ENCODE measurements at regions not wholly inside any gene's neighbourhood (a gene's known extent, or its start where the extent isn't known, plus 50 kb on each side); places are given as distances from the start of the nearest gene placed in this dataset.
A peak's percentile ranks its signal among the peaks of the same experiment; 100 is the strongest.

DNA sequence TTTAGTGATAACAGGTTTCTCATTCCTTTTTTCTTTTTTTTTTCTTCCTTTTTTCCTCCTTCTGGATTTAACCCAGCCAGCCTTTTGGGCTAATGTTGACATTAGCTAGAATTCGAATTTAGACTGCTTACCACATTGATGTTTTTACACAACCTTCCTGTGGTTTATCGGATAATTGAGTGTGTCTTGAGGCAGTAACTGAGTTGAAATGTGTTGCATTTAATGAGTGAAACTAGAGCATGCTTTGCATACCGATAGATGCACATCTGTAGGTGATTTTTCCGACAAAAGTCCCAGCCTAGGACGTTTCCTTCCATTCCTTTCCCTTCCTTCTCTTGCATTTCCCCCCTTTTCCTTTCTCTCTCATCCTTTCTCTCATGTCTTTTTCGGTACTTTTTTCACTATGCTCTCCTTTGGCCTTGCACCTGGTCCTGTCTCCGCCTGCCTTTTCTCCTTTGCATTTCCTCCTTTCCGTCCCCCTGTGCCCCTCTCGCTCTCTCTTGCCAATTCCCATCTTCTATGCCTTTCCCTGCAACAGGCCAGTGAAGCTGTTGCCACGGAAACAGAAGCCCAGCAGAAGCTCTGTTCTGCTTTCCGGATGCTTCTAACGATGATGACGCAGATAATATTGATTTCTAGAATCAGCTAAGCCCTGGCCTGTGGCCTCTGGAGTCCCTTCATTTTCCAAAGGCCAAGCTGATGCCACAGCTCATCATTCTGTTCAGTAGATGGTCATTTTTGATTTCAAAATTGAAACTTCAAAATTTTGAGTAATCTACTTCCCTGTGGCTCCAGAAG, 76.1 kb downstream of the SLC25A47 start:
- no peak for DNase-seq

DNA sequence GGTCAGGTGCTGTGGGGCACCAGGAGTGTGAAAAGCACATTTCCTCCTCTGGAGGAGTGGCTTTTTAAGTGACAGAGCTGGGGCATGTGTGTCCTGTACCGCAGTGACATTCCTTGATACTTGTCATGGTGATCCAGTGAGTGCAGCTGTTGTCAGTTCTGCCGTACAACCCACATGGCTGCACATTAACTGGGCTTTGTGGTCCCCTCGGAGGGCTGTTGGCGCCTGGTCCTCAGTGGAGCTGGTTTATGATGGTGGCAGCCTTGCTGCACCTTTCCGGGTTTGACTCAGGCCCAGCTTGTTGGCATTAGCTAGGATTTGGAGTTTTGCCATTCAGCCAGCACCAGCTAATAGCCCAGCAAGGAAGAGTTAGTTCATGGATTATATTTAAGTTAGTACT, 77.0 kb downstream of the SLC25A47 start:
- DNase-seq: peak; percentile 17 to 59

DNA sequence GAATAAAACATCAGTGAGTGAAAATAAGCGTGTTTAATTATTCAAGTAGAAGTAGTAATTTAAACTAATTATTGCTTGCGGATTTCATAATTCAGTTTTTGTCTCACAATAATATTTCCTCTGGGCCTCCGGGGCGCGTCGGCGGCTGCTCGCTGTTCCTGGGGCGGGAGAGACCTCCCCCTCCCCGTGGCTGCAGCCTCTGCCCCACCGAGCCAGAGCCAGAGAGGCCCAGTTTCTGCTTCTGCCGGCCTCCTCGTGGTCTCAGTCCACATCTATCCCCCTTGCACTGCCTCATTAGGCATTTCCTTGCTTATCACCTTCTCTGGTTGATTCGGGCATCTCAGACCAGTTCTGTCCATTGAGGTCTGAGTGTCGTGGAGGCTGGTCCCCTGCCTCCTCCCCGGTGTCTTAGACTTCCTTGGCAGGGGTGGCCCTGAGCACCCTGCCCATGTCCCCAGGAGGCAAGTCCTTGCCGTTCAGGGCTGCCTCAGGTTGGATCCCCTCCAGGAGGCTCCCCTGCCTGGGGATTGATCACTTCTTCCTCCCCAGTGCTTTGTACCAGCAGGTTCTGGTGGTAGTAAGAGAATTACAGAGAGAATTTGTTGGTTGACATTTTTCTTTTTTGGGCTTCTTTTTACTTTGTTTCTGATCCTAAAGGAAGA, 78.0 kb downstream of the SLC25A47 start:
- no peak for DNase-seq

DNA sequence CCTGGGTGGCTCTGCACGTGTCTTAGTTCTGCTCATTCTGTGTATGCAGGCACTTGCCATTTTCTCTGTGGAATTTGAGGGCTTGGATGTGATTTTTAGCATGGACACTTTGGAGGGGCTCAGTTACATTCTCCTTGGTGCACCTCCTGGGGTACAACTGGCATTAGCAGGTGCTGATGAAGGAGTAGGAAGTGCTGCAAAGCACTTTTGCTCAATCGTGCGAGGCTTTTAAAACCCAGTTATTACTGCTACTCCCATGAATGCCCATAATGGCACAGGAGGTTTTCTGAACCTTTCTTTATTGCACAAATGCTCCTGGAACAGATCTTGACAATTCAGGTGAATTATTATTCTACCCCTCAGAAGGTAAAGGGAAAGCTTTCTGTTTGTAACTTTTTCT, 78.7 kb downstream of the SLC25A47 start:
- no peak for DNase-seq

DNA sequence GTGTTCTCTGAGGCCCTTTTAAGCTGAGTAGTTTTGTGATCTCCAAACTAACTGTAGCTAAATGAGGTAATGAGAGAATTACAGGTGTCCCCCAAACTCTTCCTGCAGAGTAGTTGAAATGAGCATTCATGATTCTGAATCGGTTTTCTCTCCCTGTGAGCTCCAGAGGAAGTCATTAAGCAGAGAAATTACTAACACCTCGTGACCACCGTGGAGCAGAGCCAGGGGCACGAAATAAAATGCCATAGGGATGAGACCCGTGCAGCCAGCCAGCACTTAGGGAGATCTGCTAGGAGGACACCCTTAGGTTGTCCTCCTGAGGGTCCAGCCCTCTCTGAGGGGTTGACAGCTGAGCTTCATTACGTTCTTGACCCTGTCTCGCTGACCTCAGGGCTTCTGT, 79.5 kb downstream of the SLC25A47 start:
- DNase-seq: peak; percentile 17 to 34

DNA sequence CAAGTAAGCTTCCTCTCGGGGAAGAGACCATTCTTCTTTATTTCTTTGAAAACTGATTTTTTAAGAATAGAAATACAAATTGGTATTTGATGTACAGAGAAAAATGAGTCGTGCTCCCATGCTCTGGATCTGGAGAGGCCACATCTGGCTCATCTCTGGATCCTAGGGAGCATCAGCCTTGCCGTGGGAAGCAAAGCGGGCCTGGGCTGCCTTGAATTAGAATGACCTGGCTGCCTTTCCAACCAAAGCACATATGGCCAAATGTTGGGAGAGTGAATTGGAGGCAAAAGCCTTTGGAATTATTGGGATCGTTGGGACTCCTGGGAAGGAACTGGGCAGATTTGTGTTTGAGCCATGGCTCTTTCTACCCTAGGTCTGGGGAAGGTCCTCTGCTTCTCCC, 80.0 kb downstream of the SLC25A47 start:
- no peak for DNase-seq

DNA sequence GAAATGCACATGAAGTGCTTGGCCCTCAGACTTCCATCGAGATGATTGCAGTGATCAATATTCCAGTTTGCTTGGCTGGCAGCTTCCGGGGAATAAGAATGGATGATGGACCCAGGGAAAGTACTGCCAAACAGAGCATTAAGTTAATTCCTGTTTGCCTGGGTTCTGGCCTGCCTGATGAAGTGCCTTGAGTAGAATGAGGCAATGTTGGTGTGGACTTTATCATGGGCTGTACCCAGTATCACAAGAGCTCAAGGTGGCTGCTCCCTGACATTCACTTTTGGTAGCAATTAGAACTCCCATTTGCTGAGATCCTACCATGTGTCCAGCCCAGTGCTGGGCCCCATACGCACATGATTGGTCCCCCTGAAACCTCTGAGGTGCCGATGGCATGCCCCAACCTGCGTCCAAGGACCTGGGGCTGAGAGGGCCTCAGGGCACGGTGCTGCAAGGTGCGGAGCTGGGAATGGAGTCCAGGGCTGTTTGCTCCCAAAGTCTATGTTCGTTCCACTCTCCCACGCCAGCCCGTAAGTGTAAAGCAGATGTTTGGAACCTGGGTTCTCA, 80.7 kb downstream of the SLC25A47 start:
- DNase-seq: no peak

DNA sequence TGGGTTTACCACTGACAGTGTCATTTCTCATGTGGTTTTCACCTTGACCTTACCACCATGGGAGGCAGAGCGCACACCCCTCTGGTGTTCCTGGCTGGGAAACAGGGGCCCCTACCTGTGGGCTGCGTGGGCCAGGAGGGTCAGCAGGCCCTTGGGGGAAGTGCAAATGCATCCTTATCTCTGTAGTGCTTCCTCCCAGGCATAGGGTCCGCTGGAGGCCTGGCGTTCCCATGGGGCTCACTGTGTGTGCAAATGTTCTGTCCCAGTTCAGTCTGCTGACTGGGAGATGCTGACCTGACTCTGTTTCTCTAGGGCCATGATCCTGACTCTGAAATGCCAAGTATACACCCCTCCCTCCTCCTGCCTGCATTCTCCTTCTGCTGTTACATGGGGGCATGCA, 81.3 kb downstream of the SLC25A47 start:
- no peak for DNase-seq

DNA sequence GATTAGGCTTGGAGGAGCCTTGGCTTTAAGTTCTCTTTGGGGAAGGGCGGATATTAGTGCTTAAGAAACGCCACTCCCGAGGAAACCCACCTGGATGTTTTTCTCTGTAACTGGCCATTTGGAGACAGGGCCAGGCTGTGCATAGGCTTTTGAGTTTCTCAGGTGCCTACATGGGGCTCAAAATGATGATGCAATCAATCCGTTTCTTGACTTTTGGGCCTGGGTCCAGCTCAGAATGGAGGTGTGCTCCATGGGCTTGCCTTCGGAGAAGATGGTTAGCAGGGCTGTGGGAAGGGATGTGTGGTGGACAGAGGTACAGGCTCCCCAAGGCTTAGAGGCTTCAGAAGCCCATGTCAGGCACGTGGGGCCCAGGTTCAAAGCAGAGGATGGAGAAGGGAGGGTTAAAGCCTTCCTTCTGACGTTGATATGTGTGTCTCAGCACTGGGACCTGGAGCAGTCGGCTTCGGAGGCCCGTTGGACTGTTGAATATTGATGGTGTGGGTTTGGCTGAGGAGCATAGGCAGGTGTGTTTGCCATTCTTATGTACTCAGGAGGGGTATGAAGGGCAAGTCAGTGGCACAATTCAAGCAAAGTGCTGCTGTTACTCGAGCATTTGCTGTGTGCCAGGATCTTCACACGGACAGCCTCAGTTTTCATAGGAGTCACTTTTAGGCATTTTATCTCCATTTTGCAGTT, 82.8 kb downstream of the SLC25A47 start:
- no peak for DNase-seq

DNA sequence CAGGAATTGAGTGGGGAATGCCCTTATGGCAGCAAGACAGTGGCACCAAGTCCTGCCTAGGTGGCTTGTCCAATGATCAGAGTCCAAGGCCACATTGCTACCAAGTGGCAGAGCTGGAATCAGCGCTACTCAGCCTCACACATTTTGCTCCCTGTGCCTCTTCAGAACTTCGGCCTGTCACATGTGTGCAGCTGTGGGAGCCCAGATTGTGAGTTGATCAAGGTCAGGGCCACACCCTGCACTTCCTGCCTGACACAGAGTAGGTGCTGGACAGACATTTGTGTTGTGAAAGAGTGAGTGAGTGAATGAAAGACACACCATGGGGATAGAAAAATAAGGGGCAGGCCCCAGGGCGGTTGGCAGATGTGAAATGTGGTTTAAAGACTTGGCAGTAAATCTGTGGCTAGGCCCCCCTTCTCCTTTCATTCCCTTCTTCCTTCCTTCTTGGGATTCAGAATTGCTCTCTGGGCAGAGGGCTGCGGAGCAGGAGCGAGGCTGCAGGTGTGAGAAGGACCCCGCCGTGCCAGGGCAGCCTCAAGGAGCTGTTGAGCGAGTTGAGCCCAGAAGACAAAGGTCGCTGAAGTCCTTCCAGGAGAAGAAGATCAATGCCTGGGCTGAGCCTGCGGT, 83.5 kb downstream of the SLC25A47 start:
- DNase-seq: no peak

DNA sequence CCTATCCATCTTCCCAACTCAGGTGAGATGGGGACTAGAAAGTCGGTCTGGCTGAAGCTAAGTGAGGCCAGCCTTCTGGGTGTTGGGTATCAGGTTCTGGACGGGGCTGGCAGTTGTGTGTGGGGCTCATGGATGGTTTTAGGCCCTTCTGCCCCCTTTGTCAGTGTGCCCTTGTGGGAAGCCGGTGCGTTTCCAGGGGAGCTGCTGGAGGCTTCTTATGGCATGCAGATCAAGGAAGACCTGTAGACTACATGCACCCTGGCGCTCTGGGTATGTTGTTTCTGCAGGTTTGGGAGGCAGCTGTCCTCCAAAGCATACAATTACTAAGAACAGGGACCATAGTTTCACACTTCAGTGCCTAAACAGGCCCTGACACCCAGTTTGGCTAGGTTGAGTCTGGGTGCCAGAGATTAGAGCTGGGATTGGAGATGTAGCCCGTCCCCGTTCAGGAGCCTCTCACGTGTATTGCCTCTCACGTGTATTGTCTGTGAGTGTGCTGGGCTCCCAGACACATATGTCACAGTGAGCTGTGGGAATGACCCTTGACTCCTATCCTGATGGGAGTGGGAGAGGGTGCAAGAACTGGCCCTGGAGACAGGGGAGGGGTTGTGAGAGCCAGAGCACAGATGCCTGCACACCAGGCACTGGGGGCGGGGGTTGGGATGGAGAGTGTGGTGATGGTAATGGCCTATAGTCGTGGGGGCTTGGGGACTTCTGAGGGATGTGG, 84.4 kb downstream of the SLC25A47 start:
- no peak for DNase-seq

DNA sequence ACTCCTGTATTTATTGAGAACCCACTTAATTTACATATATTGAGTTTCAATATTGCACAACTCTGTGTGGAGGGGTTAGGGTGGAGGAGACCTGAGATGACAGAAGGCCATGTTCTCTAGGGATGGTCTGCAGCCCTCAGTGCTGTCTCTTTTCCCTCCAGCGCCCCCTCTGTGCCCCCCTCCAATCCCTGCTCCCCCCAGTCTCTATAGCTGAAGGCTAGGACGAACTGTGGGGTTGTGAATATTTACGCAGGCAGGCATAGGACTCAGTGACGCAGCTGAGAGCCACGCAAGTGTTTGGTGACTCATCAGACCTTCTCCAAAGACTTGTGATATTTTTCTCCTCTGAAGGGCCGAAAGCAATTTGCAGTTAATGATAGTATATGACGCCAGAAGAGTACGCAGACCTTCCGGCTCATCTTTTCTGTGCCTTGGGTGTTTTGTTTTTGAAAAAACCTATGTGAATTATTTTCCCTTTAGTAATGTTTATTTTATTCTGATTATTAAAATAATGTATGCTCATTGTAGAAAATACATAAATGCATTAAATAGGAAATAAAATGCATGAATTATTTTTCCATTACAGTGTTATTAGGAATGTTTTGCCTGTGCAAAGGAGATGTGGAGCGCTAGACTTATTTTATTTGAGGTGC, 85.3 kb downstream of the SLC25A47 start:
- no peak for DNase-seq

DNA sequence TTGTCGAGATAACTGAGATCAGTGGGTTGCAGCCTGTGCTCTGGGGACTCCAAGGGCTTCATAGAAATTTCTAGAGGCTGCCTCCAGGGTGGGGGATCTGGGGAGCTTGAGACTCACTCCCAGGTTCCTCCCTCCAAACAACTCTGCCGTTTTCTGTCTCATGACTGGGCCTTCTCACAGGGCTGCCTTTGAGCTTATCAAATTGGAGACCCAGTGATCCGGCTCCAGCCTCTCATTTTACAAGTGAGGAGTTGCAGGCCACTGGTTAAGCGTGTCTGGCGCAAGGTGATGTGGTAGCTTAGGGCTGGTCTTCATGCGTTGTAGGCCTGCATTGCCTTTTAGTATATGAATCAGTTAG, 85.8 kb downstream of the SLC25A47 start:
- DNase-seq: no peak

DNA sequence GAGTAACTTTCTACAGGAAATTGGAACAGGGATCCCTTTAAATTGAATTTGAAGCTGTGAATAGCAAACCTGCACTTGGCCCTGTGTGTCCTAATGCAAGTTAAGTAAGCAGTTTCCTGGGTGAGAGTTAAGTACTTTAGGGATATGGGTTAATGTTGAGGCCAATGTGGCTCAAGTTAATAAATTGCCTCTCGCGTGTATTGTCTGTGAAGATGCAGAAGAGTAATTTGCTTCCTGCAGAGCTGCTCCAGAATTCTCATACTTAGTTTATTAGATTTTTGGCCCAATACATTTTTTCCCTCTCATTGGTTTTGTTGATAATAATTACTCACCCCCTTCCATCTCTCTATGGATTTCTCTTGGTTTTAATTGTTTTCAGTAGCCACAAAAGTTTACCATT, 86.5 kb downstream of the SLC25A47 start:
- DNase-seq: no peak

DNA sequence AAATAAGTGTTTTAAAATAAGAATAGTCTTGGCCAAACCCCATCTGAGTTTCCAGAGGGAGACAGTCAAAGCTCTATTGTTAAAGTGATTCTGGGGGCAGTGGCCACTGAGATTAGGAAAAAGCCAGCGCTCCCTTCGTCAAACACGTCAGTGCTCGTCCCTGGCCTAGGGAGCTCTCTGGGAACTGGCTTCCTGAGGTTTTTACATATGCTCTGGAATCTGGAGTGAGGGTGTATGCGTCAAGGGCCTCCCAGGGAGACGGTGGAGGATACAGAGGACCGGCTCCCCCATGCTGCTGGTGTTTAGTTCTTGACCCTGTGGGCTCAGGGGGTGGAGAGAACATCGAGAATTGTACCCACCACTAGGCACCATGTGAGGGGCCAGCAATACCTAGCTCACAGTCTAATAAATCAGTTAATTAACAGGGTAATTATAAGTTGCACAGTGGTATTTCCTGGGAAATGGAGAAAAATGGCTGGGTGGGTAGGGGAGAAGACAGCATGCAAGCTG, 87.0 kb downstream of the SLC25A47 start:
- no peak for DNase-seq

DNA sequence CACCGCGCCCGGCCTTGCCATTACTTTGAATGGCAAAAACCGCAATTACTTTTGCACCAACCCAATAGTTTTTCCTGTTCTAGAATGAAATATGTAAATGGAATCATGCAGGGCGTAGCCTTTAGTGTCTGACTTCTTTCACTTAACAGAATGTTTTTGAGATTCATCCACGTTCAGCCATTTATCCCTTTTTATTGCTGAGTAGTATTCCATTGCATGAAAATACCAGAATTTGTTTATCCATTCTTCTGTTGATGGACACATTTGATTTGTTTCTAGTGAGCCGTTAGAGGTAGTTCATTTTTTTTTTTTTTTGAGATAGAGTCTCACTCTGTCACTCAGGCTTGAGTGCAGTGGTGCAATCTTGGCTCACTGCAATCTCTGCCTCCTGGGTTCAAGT, 90.6 kb downstream of the SLC25A47 start:
- no peak for DNase-seq

DNA sequence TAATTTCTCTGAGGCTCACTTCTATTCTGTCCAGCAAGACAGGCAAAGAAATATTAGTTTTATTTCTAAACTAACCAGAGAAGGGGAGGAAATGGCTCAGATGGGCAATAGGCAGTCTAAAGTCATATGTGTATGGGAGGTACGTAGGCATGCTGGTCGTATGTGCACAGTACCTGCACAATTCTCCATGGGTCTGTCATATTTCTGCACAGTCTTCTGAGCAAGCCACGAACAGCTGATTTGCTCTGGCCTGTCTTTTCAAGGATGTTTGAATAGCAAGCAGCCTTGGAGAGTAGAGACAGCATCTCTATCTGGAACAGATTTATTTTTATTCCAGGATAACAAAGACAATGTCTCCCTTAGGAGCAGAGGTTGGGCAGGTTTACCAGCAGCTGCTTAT, 92.1 kb downstream of the SLC25A47 start:
- DNase-seq: no peak

DNA sequence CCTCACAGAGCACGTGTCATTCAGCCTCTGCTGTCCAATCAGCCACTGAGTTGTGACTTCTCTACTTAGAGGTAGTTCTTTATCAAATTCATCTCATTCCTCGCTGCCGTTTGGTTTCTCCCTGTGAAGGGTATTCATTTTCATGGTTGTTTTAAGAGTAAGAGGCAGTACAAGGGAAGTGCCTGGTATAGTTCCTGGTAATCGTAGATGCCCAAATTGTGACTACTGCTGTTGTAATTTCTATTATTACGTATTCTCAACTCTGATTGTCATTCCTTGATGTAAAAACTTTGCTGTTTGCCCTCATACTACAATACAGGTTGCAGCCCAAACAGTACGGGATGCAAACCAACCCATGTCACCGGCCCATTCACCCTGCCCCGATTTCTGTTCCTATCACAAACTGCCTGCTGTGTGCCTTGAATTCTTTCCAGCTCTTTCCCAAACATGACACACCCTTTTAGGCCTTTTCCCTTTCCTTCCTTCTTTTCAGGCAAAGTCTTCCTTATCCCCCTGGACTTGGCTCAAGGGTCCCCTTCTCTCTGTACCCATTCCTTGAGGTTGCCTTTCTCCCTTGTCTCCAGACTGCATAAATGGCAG, 93.0 kb downstream of the SLC25A47 start:
- DNase-seq: no peak

DNA sequence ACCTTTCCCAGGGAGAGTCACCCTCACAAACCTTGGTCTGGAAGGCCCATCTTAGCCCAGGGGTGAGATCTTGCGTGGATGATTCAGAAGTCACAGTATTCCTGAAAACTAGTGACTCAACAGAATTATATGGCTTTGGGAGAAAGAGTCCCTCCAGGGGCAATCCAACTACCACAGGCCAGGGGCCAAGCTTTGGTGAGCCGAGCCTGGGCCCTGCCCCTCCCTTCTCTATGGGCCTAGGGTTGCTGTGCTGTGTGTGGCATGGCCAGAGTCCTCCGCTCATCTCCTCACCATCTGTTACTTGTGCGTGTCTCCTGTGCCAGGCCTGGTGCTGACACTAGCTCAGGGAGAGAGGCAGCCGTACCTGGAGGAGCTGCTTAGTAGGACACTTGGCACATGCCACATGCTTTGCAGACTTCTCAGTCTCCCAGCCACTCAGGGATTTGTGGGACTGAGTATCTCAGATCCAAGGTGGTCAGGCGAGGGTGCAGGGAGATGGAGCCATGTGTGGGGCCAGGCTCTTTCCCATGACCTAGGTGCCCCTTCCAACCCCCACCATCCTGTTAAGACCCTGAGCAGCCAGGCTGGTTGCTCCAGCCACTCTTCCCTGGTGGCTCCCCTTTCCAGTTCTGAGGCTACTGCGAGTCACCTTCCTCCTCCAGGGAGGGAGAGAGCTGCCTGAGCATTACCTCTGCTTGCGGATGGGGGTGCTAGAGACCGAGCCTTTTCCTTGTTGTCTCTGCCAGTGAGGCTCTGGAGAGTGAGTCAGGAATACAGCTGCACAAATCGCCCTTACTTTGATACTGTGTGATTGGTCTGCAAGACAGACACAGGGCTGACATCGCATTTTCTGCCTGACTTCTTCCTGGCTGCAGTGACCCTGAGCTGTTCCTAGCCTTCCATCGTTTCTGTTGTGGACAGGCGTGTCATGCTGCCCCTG, 94.1 kb downstream of the SLC25A47 start:
- peak in 1 of 2 experiments; percentile 47 for DNase-seq

DNA sequence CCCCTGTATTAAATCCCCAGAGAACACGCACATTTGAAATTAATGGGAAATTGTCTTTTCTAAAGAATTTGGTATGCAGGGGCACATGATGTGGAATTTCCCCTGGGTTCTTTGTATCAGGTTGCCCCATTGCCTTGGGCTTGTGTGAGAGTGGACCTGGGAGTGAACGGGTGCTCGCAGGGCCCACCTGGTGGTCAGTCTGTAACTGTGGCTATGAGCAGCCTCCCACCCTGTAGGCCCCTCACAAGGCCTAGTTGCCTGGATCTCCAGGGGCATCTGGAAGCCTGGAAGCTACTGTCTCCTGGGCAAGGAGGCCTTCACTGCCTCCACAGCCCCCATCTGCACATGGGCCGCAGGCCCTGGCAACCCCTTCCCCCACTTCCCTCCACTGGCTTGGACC, 96.7 kb downstream of the SLC25A47 start:
- DNase-seq: no peak

Data from NCI-H446 (cell line).